ENCODE measurements at regions not wholly inside any gene's neighbourhood (a gene's known extent, or its start where the extent isn't known, plus 50 kb on each side); places are given as distances from the start of the nearest gene placed in this dataset.

DNA sequence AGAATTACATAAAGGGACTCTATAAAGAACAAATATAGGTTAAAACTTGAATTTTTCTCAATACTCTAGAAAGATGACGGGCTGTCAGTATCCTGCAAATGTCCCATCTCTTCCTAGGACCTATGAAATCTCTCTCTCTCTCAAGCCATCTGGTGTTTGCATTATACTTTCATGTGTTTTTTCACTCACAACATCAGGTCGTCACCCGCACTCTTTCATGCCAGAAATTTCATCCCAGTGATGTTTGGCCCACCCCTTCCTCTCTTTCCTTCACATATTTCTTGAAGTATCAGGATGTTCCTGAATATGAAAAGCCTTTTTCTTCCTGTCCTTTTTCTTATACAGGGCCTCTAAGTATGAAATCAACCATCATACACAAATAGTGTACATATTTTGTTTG, 63.3 kb upstream of the GAS1 start (continued):
- TF ChIP-seq, protein P1, sequence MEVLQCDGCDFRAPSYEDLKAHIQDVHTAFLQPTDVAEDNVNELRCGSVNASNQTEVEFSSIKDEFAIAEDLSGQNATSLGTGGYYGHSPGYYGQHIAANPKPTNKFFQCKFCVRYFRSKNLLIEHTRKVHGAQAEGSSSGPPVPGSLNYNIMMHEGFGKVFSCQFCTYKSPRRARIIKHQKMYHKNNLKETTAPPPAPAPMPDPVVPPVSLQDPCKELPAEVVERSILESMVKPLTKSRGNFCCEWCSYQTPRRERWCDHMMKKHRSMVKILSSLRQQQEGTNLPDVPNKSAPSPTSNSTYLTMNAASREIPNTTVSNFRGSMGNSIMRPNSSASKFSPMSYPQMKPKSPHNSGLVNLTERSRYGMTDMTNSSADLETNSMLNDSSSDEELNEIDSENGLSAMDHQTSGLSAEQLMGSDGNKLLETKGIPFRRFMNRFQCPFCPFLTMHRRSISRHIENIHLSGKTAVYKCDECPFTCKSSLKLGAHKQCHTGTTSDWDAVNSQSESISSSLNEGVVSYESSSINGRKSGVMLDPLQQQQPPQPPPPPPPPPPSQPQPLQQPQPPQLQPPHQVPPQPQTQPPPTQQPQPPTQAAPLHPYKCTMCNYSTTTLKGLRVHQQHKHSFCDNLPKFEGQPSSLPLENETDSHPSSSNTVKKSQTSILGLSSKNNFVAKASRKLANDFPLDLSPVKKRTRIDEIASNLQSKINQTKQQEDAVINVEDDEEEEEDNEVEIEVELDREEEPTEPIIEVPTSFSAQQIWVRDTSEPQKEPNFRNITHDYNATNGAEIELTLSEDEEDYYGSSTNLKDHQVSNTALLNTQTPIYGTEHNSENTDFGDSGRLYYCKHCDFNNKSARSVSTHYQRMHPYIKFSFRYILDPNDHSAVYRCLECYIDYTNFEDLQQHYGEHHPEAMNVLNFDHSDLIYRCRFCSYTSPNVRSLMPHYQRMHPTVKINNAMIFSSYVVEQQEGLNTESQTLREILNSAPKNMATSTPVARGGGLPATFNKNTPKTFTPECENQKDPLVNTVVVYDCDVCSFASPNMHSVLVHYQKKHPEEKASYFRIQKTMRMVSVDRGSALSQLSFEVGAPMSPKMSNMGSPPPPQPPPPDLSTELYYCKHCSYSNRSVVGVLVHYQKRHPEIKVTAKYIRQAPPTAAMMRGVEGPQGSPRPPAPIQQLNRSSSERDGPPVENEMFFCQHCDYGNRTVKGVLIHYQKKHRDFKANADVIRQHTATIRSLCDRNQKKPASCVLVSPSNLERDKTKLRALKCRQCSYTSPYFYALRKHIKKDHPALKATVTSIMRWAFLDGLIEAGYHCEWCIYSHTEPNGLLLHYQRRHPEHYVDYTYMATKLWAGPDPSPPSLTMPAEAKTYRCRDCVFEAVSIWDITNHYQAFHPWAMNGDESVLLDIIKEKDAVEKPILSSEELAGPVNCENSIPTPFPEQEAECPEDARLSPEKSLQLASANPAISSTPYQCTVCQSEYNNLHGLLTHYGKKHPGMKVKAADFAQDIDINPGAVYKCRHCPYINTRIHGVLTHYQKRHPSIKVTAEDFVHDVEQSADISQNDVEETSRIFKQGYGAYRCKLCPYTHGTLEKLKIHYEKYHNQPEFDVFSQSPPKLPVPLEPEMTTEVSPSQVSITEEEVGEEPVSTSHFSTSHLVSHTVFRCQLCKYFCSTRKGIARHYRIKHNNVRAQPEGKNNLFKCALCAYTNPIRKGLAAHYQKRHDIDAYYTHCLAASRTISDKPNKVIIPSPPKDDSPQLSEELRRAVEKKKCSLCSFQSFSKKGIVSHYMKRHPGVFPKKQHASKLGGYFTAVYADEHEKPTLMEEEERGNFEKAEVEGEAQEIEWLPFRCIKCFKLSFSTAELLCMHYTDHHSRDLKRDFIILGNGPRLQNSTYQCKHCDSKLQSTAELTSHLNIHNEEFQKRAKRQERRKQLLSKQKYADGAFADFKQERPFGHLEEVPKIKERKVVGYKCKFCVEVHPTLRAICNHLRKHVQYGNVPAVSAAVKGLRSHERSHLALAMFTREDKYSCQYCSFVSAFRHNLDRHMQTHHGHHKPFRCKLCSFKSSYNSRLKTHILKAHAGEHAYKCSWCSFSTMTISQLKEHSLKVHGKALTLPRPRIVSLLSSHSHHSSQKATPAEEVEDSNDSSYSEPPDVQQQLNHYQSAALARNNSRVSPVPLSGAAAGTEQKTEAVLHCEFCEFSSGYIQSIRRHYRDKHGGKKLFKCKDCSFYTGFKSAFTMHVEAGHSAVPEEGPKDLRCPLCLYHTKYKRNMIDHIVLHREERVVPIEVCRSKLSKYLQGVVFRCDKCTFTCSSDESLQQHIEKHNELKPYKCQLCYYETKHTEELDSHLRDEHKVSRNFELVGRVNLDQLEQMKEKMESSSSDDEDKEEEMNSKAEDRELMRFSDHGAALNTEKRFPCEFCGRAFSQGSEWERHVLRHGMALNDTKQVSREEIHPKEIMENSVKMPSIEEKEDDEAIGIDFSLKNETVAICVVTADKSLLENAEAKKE (CRISPR knock-in tag; IDR thresholded peaks at IDR 0.05): no peak
- no peak for TF ChIP-seq NANOG (IDR thresholded peaks at IDR 0.05; ENCODE audit: borderline replicate concordance)
- no peak for TF ChIP-seq EZH2 (IDR thresholded peaks at IDR 0.05; ENCODE audit: low read depth, unreplicated experiment)
- TF ChIP-seq, protein P2, sequence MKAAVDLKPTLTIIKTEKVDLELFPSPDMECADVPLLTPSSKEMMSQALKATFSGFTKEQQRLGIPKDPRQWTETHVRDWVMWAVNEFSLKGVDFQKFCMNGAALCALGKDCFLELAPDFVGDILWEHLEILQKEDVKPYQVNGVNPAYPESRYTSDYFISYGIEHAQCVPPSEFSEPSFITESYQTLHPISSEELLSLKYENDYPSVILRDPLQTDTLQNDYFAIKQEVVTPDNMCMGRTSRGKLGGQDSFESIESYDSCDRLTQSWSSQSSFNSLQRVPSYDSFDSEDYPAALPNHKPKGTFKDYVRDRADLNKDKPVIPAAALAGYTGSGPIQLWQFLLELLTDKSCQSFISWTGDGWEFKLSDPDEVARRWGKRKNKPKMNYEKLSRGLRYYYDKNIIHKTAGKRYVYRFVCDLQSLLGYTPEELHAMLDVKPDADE (IDR thresholded peaks at IDR 0.05): no peak
- no peak for TF ChIP-seq REST (IDR thresholded peaks at IDR 0.05; ENCODE audit: unreplicated experiment)
- no peak for TF ChIP-seq JUNB (IDR thresholded peaks at IDR 0.05; ENCODE audit: unreplicated experiment)
